Myocyte (in vitro differentiated cells): ENCODE measurements at regions not wholly inside any gene's neighbourhood (a gene's known extent, or its start where the extent isn't known, plus 50 kb on each side); places are given as distances from the start of the nearest gene placed in this dataset.

Experiments used
- DNase-seq: peaks from one replicate; pipeline ENCODE4 v3.0.0-alpha.2; 2012; ENCODE audit warnings: low read depth

GRCh38 chr9:127553793-127554192 lies 58.3 kb upstream of the STXBP1 start:
- DNase-seq, result no peak

- DNase-seq, result no peak
These were observed 56.9 kb upstream of the STXBP1 start for GRCh38 chr9:127554966-127555839.

GRCh38 chr9:127555840-127556820 lies 55.9 kb upstream of the STXBP1 start:
- peak; percentile 94 for DNase-seq

- DNase-seq, result no peak
These were observed 55.2 kb upstream of the STXBP1 start for GRCh38 chr9:127556871-127557270.

GRCh38 chr9:127557466-127557869 lies 54.6 kb upstream of the STXBP1 start:
- peak; percentile 54 for DNase-seq

- DNase-seq, result no peak
These were observed 54.0 kb upstream of the STXBP1 start for GRCh38 chr9:127557998-127558546.

- peak; percentile 48 for DNase-seq
These were observed 53.4 kb upstream of the STXBP1 start for GRCh38 chr9:127558581-127559246.

GRCh38 chr9:127559247-127559680 lies 52.8 kb upstream of the STXBP1 start:
- no peak for DNase-seq

- peak; percentile 97 for DNase-seq
These were observed 50.4 kb upstream of the STXBP1 start for GRCh38 chr9:127561491-127562278.
